ENCODE measurements at regions not wholly inside any gene's neighbourhood (a gene's known extent, or its start where the extent isn't known, plus 50 kb on each side); places are given as distances from the start of the nearest gene placed in this dataset.

DNA sequence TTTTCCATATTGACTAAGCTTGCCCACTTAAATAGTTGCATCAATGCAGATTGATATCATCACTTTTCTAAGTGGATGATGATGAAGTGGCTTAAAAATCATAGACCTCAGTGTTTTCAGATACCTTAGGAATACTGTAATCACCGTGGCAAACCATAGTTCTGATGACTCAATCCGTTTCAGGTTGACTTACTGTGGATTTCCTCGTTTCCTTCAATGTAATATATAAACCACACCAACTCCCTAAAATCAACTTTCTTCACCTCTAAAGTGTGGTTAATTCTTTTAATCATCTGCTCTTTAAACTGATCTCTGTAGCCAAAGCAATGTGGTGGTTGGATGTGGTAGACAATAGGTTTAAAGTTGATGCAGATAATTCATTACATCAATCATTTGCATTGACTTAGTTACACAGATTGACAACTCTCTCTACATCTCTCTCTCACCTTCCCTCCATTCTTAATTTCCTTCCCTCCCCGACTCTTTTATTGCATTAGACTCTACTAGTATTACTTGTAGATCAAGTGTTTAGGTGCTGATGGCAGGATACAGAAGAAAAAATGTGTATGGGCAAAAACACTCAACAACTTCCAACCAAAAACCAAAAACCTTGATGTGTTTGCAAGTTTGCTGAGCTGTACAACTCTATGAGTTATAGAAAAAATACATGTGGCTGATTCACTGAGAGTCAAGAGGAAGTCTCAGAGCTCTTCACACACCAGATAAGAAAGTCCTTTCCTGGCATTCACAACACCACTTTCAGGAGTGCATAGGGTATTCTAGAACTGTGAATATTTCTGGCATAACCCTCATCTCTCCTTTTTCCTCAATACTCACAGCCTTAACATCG, 243.5 kb downstream of the NFKBIZ start:
- Histone ChIP-seq H3K9me2 (replicated peaks; ENCODE audit: insufficient read depth) (no peaks in the 10 kb centered on the region), H3K4me3 (no peak overlapping the region), H3K79me2 (no peaks in the 10 kb centered on the region), H3K4me1 (ENCODE audit: insufficient read depth) (peaks cover 40% of the 10 kb centered on the region), H3K27ac (peak overlapping the region; percentile 10), H3K9me3 (ENCODE audit: low read depth) (no peaks in the 10 kb centered on the region), H3K27me3 (no peaks in the 10 kb centered on the region), H4K20me1 (ENCODE audit: insufficient read depth, poor library complexity, severe bottlenecking) (no peaks in the 10 kb centered on the region), H2AFZ (no peak overlapping the region), H3K4me2 (no peak overlapping the region), H3K36me3 (replicated peaks; ENCODE audit: insufficient read depth, low read depth) (no peaks in the 10 kb centered on the region)
- no peak for DNase-seq (ENCODE audit: low spot score)
- TF ChIP-seq EZH2phosphoT487 (IDR thresholded peaks at IDR 0.05; ENCODE audit: low read depth, severe bottlenecking, unreplicated experiment) (no peak), EZH2 (IDR thresholded peaks at IDR 0.05; ENCODE audit: borderline replicate concordance) (no peak)
- TF ChIP-seq, protein P1, sequence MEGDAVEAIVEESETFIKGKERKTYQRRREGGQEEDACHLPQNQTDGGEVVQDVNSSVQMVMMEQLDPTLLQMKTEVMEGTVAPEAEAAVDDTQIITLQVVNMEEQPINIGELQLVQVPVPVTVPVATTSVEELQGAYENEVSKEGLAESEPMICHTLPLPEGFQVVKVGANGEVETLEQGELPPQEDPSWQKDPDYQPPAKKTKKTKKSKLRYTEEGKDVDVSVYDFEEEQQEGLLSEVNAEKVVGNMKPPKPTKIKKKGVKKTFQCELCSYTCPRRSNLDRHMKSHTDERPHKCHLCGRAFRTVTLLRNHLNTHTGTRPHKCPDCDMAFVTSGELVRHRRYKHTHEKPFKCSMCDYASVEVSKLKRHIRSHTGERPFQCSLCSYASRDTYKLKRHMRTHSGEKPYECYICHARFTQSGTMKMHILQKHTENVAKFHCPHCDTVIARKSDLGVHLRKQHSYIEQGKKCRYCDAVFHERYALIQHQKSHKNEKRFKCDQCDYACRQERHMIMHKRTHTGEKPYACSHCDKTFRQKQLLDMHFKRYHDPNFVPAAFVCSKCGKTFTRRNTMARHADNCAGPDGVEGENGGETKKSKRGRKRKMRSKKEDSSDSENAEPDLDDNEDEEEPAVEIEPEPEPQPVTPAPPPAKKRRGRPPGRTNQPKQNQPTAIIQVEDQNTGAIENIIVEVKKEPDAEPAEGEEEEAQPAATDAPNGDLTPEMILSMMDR (IDR thresholded peaks at IDR 0.05; ENCODE audit: poor library complexity), result no peak
- whole genome bisulfite sequencing (ENCODE audit: low lambda C conversion rate, missing lambda C conversion rate), result 88% methylated on average over 5 of the region's 5 CpGs

DNA sequence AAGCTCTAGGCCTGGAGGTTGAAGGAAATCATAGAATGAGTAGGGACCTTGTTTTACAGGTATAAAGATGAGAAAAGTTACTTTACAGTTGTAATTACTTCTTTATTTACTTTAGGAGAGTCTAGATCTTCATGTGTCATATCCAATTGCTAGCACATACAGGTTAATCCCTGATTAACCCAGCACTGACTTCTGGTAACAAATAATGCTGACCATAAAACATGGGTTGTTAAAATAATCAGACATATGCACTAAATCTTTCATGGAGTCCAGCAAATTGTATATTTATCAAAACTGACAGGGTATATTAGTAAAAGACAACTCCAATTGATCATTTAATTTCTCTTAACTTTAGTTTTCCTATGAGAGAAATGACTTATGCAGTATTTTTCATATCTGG, 245.2 kb downstream of the NFKBIZ start:
- H3K4me3 ChIP-seq, result no peak overlapping the region
- DNase-seq (ENCODE audit: low spot score), result no peak

DNA sequence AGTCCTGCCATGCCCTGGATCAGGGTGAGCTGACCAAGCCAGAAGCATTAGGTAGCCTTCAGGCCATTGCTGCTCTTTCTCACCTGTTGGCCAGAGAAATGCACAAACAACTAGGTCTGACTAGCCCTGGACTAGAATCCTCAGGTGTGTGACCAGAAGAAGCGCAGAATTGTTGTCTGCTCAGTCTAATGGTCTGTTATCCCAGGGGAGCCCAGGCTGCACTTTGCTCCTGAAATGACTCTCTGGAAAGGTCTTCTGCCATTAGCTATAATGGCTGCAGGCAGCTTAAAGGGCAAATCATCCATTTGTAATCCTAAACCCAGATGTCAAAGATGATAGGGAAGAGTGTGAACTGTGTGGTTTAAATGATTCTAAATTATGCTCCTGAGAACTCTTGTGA, 246.1 kb downstream of the NFKBIZ start:
- TF ChIP-seq EZH2phosphoT487 (IDR thresholded peaks at IDR 0.05; ENCODE audit: low read depth, severe bottlenecking, unreplicated experiment), result no peak
- TF ChIP-seq EZH2 (IDR thresholded peaks at IDR 0.05; ENCODE audit: borderline replicate concordance), result no peak
- TF ChIP-seq, protein P1 (IDR thresholded peaks at IDR 0.05; ENCODE audit: poor library complexity), result no peak
- H3K4me1 ChIP-seq (ENCODE audit: insufficient read depth), result peaks cover 20% of the 10 kb centered on the region
- no peak overlapping the region for H2AFZ ChIP-seq
- H3K9me2 ChIP-seq (replicated peaks; ENCODE audit: insufficient read depth), result no peaks in the 10 kb centered on the region
- H3K36me3 ChIP-seq (replicated peaks; ENCODE audit: insufficient read depth, low read depth), result no peaks in the 10 kb centered on the region
- no peaks in the 10 kb centered on the region for H3K79me2 ChIP-seq
- H3K9me3 ChIP-seq (ENCODE audit: low read depth), result no peaks in the 10 kb centered on the region
- no peaks in the 10 kb centered on the region for H3K27me3 ChIP-seq
- no peak overlapping the region for H3K4me2 ChIP-seq
- no peak overlapping the region for H3K4me3 ChIP-seq
- no peaks in the 10 kb centered on the region for H4K20me1 ChIP-seq (ENCODE audit: insufficient read depth, poor library complexity, severe bottlenecking)
- 100% methylated on average over 1 of the region's 1 CpG for WGBS (ENCODE audit: low lambda C conversion rate, missing lambda C conversion rate)
- no peak for DNase-seq (ENCODE audit: low spot score)
- H3K27ac ChIP-seq, result peak overlapping the region; percentile 32

More for the DNA sequence above, 245.2 kb downstream of the NFKBIZ start:
- H3K27me3 ChIP-seq, result no peaks in the 10 kb centered on the region
- no peaks in the 10 kb centered on the region for H3K36me3 ChIP-seq (replicated peaks; ENCODE audit: insufficient read depth, low read depth)
- H3K9me2 ChIP-seq (replicated peaks; ENCODE audit: insufficient read depth), result no peaks in the 10 kb centered on the region
- peak overlapping the region; percentile 10 for H3K27ac ChIP-seq
- peaks cover 25% of the 10 kb centered on the region for H3K4me1 ChIP-seq (ENCODE audit: insufficient read depth)
- no peaks in the 10 kb centered on the region for H3K9me3 ChIP-seq (ENCODE audit: low read depth)
- no peak overlapping the region for H2AFZ ChIP-seq
- H3K79me2 ChIP-seq, result no peaks in the 10 kb centered on the region
- TF ChIP-seq EZH2phosphoT487 (IDR thresholded peaks at IDR 0.05; ENCODE audit: low read depth, severe bottlenecking, unreplicated experiment), result no peak
- no peak for TF ChIP-seq EZH2 (IDR thresholded peaks at IDR 0.05; ENCODE audit: borderline replicate concordance)
- TF ChIP-seq, protein P1 (IDR thresholded peaks at IDR 0.05; ENCODE audit: poor library complexity), result no peak
- H3K4me2 ChIP-seq, result no peak overlapping the region
- H4K20me1 ChIP-seq (ENCODE audit: insufficient read depth, poor library complexity, severe bottlenecking), result no peaks in the 10 kb centered on the region
